OCI-LY7 (cell line): ENCODE measurements at regions not wholly inside any gene's neighbourhood (a gene's known extent, or its start where the extent isn't known, plus 50 kb on each side); places are given as distances from the start of the nearest gene placed in this dataset.

Experiments
- BruUV-seq: library from RNA; stranded (reverse); fragments of 400-500 nt; replicated peaks from 2 replicates; lab custom pipeline; 2021; lab: Mats Ljungman, UMichigan
- CTCF ChIA-PET: fragments of 300-600 bp; sonication (Branson Sonifier 250); formaldehyde crosslinking; loops from one replicate; lab custom pipeline; 2022; ENCODE audit warnings: antibody characterized with exemption; ENCODE audit not compliant: unreplicated experiment; lab: Charles Lee
- POLR2A ChIA-PET: fragments of 300-600 bp; sonication (Branson Sonifier 250); formaldehyde crosslinking; loops from one replicate; lab custom pipeline; 2022; ENCODE audit warnings: antibody characterized with exemption; lab: Charles Lee
- DNase-seq: peaks from one replicate; pipeline ENCODE4 v3.0.0-alpha.2; 2015; ENCODE audit warnings: low spot score
- H2AFZ ChIP-seq: fragments of 200-600 bp; sonication (generic), shearing (Covaris generic); 2 replicates; pipeline ENCODE4 v1.6.1; 2014; ENCODE audit warnings: mild to moderate bottlenecking, antibody characterized with exemption, low read length, moderate library complexity
- H3K27ac ChIP-seq: fragments of 200-600 bp; sonication (generic); 2 replicates; pipeline ENCODE4 v1.5.1; 2014; ENCODE audit warnings: mixed run types, low read depth, mild to moderate bottlenecking, moderate library complexity, low read length, inconsistent platforms; ENCODE audit not compliant: poor library complexity, severe bottlenecking
- H3K36me3 ChIP-seq: fragments of 200-600 bp; sonication (generic); 2 replicates; pipeline ENCODE4 v1.6.1; 2014; ENCODE audit warnings: mild to moderate bottlenecking, antibody characterized with exemption, low read length, moderate library complexity, mixed read lengths; ENCODE audit not compliant: insufficient read depth
- H3K4me1 ChIP-seq: fragments of 200-600 bp; sonication (generic); 2 replicates; pipeline ENCODE4 v1.5.1; 2014; ENCODE audit warnings: mild to moderate bottlenecking, low read length; ENCODE audit not compliant: insufficient read depth, poor library complexity, severe bottlenecking
- H3K4me2 ChIP-seq: fragments of 200-600 bp; sonication (generic); 2 replicates; pipeline ENCODE4 v1.6.1; 2014; ENCODE audit warnings: mild to moderate bottlenecking, low read length
- H3K4me3 ChIP-seq: fragments of 200-600 bp; sonication (generic); 2 replicates; pipeline ENCODE4 v1.5.1; 2014; ENCODE audit warnings: mild to moderate bottlenecking, low read depth, low read length; ENCODE audit not compliant: poor library complexity, severe bottlenecking
- H3K79me2 ChIP-seq: fragments of 200-600 bp; sonication (generic); 2 replicates; pipeline ENCODE4 v1.6.1; 2016; ENCODE audit warnings: low read depth, mild to moderate bottlenecking, low read length, moderate library complexity, mixed read lengths; ENCODE audit not compliant: insufficient read depth
- H3K9me2 ChIP-seq: fragments of 200-600 bp; sonication (generic); 2 replicates; pipeline ENCODE4 v1.6.1; 2016; ENCODE audit warnings: mild to moderate bottlenecking, low read length, mixed read lengths; ENCODE audit not compliant: insufficient read depth
- H3K9me3 ChIP-seq: fragments of 200-600 bp; sonication (generic); 2 replicates; pipeline ENCODE4 v1.6.1; 2014; ENCODE audit warnings: mild to moderate bottlenecking, mixed run types, low read length, mixed read lengths
- H4K20me1 ChIP-seq: fragments of 200-600 bp; sonication (generic); 2 replicates; pipeline ENCODE4 v1.6.1; 2014; ENCODE audit warnings: mild to moderate bottlenecking, antibody characterized with exemption, low read length, moderate library complexity, mixed read lengths; ENCODE audit not compliant: insufficient read depth
- CTCF ChIP-seq: fragments of 200-600 bp; sonication (generic); conservative IDR thresholded peaks from 2 replicates; pipeline ENCODE4 v1.5.1; 2014; ENCODE audit warnings: mild to moderate bottlenecking, antibody characterized with exemption, low read length, moderate library complexity, mixed read lengths
- EZH2phosphoT487 ChIP-seq: fragments of 200-600 bp; sonication (generic); IDR thresholded peaks from 2 replicates; pipeline ENCODE4 v1.6.1; 2018; ENCODE audit warnings: low read depth, borderline replicate concordance, mild to moderate bottlenecking, mixed run types, antibody characterized with exemption, low read length, moderate library complexity, mixed read lengths
- intact Hi-C: fragments of 100-400 bp; cut with micrococcal nuclease; formaldehyde crosslinking; loops from one replicate; pipeline ENCODE4 v1.10.0; 2022; ENCODE audit not compliant: unreplicated experiment

- POLR2A ChIA-PET, result no interaction called here
Measured at GRCh38 chr22:47463220-47463619, 700.8 kb downstream of the TBC1D22A start.

DNA sequence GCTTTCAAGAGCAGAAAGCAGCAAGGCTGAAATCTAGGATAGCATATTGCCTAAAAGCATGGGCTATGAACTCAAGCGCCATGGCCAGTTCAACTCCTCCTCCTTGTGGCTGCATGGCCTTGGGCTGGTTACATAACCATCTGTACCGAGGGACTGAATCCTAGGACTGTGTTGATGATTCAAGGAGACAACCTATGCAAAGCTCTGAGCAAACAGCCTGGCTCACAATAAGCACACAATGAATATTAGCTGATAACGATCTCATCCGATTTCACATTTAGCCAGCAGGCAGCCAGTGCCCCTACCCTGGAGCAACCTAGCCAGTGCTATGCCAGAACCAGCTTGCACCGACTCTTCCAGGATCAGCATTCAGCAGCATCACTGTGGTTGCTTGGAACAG lies 698.4 kb downstream of the TBC1D22A start:
- Histone ChIP-seq H3K4me3 (no peak overlapping the region), H3K36me3 (no peaks in the 10 kb centered on the region), H3K79me2 (no peaks in the 10 kb centered on the region), H3K4me2 (no peak overlapping the region), H3K9me3 (no peaks in the 10 kb centered on the region), H3K27ac (no peak overlapping the region), H4K20me1 (no peaks in the 10 kb centered on the region), H2AFZ (no peak overlapping the region), H3K9me2 (no peaks in the 10 kb centered on the region), H3K4me1 (no peaks in the 10 kb centered on the region)
- ChIA-PET CTCF (no interaction called here), POLR2A (interaction anchor here (0.7 kb wide), 2 partner anchors 14 to 316 kb away, joined by 3 read pairs; no protein-coding TSS in a partner anchor)
- no peak for TF ChIP-seq EZH2phosphoT487
- no peak for DNase-seq
- intact Hi-C loops, result no loop called here
- no TSS peak for BruUV-seq

More at GRCh38 chr22:47463220-47463619, 700.8 kb downstream of the TBC1D22A start:
- H3K9me2 ChIP-seq, result no peaks in the 10 kb centered on the region
- peaks cover 12% of the 10 kb centered on the region; the same call in 1 of the 2 replicates for H3K9me3 ChIP-seq
- no peaks in the 10 kb centered on the region for H3K36me3 ChIP-seq
- no peak for DNase-seq
- no peaks in the 10 kb centered on the region for H4K20me1 ChIP-seq
- no peak for TF ChIP-seq CTCF
- TF ChIP-seq EZH2phosphoT487, result no peak
- no peak overlapping the region for H3K4me2 ChIP-seq
- CTCF ChIA-PET, result no interaction called here
- H2AFZ ChIP-seq, result no peak overlapping the region
- intact Hi-C loops, result no loop called here
- H3K4me1 ChIP-seq, result no peaks in the 10 kb centered on the region
- H3K79me2 ChIP-seq, result no peaks in the 10 kb centered on the region
- no TSS peak for BruUV-seq
- H3K27ac ChIP-seq, result no peak overlapping the region
- H3K4me3 ChIP-seq, result no peak overlapping the region

DNA sequence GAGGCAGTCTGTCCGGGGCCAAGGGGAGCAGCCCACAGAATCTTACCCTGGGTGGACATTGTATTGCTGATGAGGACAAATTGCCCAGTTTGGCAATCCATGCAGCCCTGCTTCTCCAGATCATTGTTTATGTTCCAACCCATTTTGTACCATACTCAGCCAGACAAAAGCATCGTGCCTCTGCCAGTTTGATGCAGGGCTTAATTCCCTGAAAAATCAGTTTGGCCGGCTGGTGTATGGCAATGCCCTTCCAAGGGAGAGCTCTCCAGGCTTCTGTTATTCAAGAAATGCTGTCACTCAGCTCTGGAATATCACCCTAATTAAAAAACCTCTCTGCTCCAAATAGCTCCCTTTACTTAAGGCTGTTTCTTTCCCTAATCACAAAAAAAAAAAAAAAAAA lies 697.7 kb downstream of the TBC1D22A start:
- intact Hi-C loops, result no loop called here
- no peak overlapping the region for H2AFZ ChIP-seq
- no peak for TF ChIP-seq CTCF
- no peak for TF ChIP-seq EZH2phosphoT487
- no peaks in the 10 kb centered on the region for H4K20me1 ChIP-seq
- CTCF ChIA-PET, result no interaction called here
- no TSS peak for BruUV-seq
- no peaks in the 10 kb centered on the region for H3K4me1 ChIP-seq
- no peak for DNase-seq
- H3K4me3 ChIP-seq, result no peak overlapping the region
- H3K9me3 ChIP-seq, result no peaks in the 10 kb centered on the region
- no peaks in the 10 kb centered on the region for H3K9me2 ChIP-seq
- no peak overlapping the region for H3K27ac ChIP-seq
- H3K4me2 ChIP-seq, result no peak overlapping the region
- POLR2A ChIA-PET, result interaction anchor here (0.6 to 0.7 kb wide), 5 partner anchors 9 to 317 kb away, joined by 3 to 6 read pairs (median 3); no protein-coding TSS in a partner anchor
- H3K79me2 ChIP-seq, result no peaks in the 10 kb centered on the region
- H3K36me3 ChIP-seq, result no peaks in the 10 kb centered on the region
